ENCODE measurements at regions not wholly inside any gene's neighbourhood (a gene's known extent, or its start where the extent isn't known, plus 50 kb on each side); places are given as distances from the start of the nearest gene placed in this dataset.

- TF ChIP-seq POLR2A (IDR thresholded peaks at IDR 0.05) (no peak), CTCF (IDR thresholded peaks at IDR 0.05 in 4 of 5, conservative IDR thresholded peaks at IDR 0.05 in 1 of 5) (no peak)
Measured at GRCh38 chr11:71369411-71369810, 78.8 kb downstream of the DHCR7 start.
